Gastroesophageal sphincter (tissue), 4 donors: ENCODE measurements at regions not wholly inside any gene's neighbourhood (a gene's known extent, or its start where the extent isn't known, plus 50 kb on each side); places are given as distances from the start of the nearest gene placed in this dataset.
"Not testable (repeated sequence)": the region's sequence is repeated elsewhere in the genome, so short reads cannot be mapped to it uniquely, and the experiment has no call there.

ENCODE experiments used
- ATAC-seq: fragments of 150-250 bp; one replicate; pipeline ENCODE4 v1.9.1; 2016; ENCODE audit warnings: mild to moderate bottlenecking, moderate library complexity
- H3K27ac ChIP-seq, 4 donors: fragments of 200-600 bp; sonication (generic) in 3 of 4; 1 replicate in 3 of 4; 2 replicates in 1 of 4; pipeline ENCODE4 v1.5.1; 2016 to 2019
- H3K27me3 ChIP-seq: fragments of 200-600 bp; sonication (generic); one replicate; pipeline ENCODE4 v1.5.1; 2019
- H3K36me3 ChIP-seq, 2 donors: fragments of 200-600 bp; sonication (generic); one replicate each; pipeline ENCODE4 v1.5.1; 2019; ENCODE audit warnings: control low read depth in 1 of 2
- H3K4me1 ChIP-seq, 3 donors: fragments of 200-600 bp; sonication (generic); 1 replicate in 2 of 3; 2 replicates in 1 of 3; pipeline ENCODE4 v1.5.1; 2016 to 2019; ENCODE audit warnings: control low read depth in 2 of 3
- H3K4me3 ChIP-seq, 2 donors: fragments of 200-600 bp; sonication (generic); one replicate each; pipeline ENCODE4 v1.5.1; 2019; ENCODE audit warnings: mild to moderate bottlenecking in 1 of 2, moderate library complexity in 1 of 2
- H3K9me3 ChIP-seq, 3 donors: fragments of 200-600 bp; sonication (generic); one replicate each; pipeline ENCODE4 v1.5.1; 2017 to 2019; ENCODE audit warnings: control low read depth in 2 of 3
- EP300 ChIP-seq: sonication (generic); formaldehyde crosslinking; IDR thresholded peaks from one replicate; pipeline ENCODE4 v1.6.1; 2017; ENCODE audit warnings: antibody characterized with exemption, mild to moderate bottlenecking
- POLR2A ChIP-seq, 2 donors: fragments of 450-650 bp; IDR thresholded peaks; one replicate each; pipeline ENCODE4 v1.6.1; 2017; ENCODE audit warnings: antibody characterized with exemption in 2 of 2, mild to moderate bottlenecking in 2 of 2, moderate library complexity in 1 of 2
- POLR2AphosphoS5 ChIP-seq: sonication (generic); formaldehyde crosslinking; IDR thresholded peaks from one replicate; pipeline ENCODE4 v1.6.1; 2017; ENCODE audit warnings: antibody characterized with exemption
- WGBS, 2 donors: methylation state at CpG; one replicate each; pipeline ENCODE4 v1.1.5; 2018; ENCODE audit warnings: low coverage in 1 of 2; 5-methylcytosine and 5-hydroxymethylcytosine counted together
- TF ChIP-seq, protein P1 (sequence below), 4 experiments: fragments of 200-600 bp in 2 of 4; fragments of 450-650 bp in 2 of 4; sonication (generic) in 1 of 4; IDR thresholded peaks; one replicate each; pipeline ENCODE4 v1.5.1; 2017 to 2019; ENCODE audit warnings: antibody characterized with exemption in 4 of 4, mild to moderate bottlenecking in 2 of 4, moderate library complexity in 2 of 4

DNA sequence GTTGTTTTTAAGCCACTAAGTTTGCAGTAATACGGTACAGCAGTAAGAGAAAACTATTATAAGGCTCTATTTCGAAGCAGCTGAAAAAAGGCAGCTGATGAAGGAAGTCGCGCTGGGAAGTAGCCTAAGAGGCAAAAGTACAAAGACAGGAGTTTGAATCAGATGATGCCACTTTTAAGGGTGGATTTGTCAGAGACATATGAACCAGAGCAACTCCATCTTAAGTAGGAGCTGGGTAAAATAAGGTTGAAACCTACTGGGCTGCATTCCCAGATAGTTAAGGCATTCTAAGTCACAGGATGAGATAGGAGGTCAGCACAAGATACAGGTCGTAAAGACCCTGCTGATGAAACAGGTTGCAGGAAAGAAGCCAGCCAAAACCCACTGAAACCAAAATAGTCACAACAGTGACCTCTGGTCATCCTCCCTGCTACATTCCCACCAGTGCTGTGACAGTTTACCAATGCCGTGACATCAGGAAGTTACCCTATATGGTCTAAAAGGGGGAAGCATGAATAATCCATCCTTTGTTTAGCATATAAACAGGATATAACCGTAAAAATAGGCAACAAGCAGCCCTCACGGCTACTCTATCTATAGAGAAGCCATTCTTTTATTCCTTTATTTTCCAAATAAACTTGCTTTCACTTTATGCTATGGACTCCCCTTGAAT is 91.8 kb upstream of the PRSS3 start:
- no peaks in the 10 kb centered on the region for H3K9me3 ChIP-seq
- H3K4me1 ChIP-seq = no peaks in the 10 kb centered on the region
- TF ChIP-seq POLR2A (IDR thresholded peaks at IDR 0.05) (no peak), EP300 (no peak), POLR2AphosphoS5 (no peak)
- TF ChIP-seq, protein P1, sequence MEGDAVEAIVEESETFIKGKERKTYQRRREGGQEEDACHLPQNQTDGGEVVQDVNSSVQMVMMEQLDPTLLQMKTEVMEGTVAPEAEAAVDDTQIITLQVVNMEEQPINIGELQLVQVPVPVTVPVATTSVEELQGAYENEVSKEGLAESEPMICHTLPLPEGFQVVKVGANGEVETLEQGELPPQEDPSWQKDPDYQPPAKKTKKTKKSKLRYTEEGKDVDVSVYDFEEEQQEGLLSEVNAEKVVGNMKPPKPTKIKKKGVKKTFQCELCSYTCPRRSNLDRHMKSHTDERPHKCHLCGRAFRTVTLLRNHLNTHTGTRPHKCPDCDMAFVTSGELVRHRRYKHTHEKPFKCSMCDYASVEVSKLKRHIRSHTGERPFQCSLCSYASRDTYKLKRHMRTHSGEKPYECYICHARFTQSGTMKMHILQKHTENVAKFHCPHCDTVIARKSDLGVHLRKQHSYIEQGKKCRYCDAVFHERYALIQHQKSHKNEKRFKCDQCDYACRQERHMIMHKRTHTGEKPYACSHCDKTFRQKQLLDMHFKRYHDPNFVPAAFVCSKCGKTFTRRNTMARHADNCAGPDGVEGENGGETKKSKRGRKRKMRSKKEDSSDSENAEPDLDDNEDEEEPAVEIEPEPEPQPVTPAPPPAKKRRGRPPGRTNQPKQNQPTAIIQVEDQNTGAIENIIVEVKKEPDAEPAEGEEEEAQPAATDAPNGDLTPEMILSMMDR (IDR thresholded peaks at IDR 0.05) = no peak
- no peak overlapping the region for H3K4me3 ChIP-seq
- WGBS, 2 donors = 71 to 81% methylated on average over 6 to 8 of the region's 8 CpGs
- no peaks in the 10 kb centered on the region for H3K27me3 ChIP-seq
- H3K36me3 ChIP-seq = no peaks in the 10 kb centered on the region
- no peak overlapping the region for H3K27ac ChIP-seq
- no peak for ATAC-seq

DNA sequence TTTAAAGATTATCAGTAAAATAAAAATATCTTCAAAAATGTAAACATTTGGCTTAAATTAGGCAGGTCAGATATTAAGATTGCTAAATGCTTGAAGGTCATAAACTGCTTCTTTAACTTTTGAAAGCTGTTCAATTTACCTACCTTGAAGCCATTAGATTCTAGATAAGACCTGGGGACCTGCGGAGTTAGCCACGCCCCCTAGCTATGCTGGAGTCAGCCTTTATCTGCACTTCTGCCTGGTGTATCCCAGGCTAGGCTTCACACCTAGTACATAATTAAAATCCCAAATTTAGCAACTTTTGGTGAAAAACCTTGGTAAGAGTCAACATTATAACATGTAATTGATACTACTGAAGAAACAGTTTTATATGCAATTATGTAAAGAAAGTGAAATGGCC is 89.9 kb upstream of the PRSS3 start:
- not testable (repeated sequence) for ATAC-seq
- 36 to 78% methylated on average over 2 of the region's 2 CpGs for WGBS, 2 donors

DNA sequence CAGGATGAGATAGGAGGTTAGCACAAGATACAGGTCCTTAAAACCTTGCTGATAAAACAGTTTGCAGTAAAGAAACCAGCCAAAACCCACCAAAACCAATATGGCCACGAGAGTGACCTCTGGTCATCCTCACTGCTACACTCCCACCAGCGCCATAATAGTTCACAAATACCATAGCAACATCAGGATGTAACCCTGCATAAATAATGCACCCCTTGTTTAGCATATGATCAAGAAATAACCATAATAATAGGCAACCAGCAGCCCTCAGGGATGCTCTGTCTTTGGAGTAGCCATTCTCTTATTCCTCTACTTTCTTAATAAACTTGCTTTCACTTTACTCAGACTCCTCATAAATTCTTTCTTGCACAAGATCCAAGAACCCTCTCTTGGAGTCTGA is 86.9 kb upstream of the PRSS3 start:
- 79 to 86% methylated on average over 2 of the region's 2 CpGs for WGBS, 2 donors
- no peak overlapping the region for H3K4me3 ChIP-seq
- ATAC-seq = no peak
- H3K4me1 ChIP-seq = no peaks in the 10 kb centered on the region
- no peaks in the 10 kb centered on the region for H3K9me3 ChIP-seq
- TF ChIP-seq EP300 (no peak), POLR2AphosphoS5 (no peak), POLR2A (IDR thresholded peaks at IDR 0.05) (no peak)
- TF ChIP-seq, protein P1 (IDR thresholded peaks at IDR 0.05) = no peak
- no peaks in the 10 kb centered on the region for H3K36me3 ChIP-seq
- H3K27ac ChIP-seq = no peak overlapping the region
- peaks cover 8% of the 10 kb centered on the region for H3K27me3 ChIP-seq

More for the DNA sequence above, 89.9 kb upstream of the PRSS3 start:
- not testable (repeated sequence) for H3K4me1 ChIP-seq, H3K4me3 ChIP-seq, H3K27me3 ChIP-seq, H3K36me3 ChIP-seq, H3K27ac ChIP-seq, H3K9me3 ChIP-seq

DNA sequence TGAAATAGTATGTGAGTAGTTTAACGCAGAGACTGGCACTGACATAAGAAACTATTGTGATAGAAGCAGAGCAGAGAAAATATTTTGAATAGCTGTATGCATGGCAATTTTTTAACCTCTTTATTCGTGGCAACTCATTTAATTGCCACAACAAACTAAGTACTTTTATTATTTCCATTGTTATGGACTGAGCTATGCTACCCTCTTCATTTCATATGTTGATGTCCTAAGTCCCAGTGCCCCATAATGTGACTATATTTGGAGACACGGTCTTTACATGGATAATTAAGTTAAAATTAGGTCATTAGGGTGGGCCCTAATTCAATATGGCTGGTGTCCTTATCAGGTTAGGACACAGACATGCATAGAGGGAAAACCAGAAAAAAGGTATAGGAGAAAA is 86.1 kb upstream of the PRSS3 start:
- Histone ChIP-seq H3K36me3 (no peaks in the 10 kb centered on the region), H3K27ac (no peak overlapping the region), H3K4me3 (no peak overlapping the region), H3K4me1 (no peaks in the 10 kb centered on the region), H3K27me3 (peaks cover 8% of the 10 kb centered on the region), H3K9me3 (no peaks in the 10 kb centered on the region)
- TF ChIP-seq POLR2A (IDR thresholded peaks at IDR 0.05) = no peak
- no peak for TF ChIP-seq POLR2AphosphoS5
- no peak for TF ChIP-seq EP300
- 74 to 81% methylated on average over 3 of the region's 3 CpGs for WGBS, 2 donors
- ATAC-seq = no peak

DNA sequence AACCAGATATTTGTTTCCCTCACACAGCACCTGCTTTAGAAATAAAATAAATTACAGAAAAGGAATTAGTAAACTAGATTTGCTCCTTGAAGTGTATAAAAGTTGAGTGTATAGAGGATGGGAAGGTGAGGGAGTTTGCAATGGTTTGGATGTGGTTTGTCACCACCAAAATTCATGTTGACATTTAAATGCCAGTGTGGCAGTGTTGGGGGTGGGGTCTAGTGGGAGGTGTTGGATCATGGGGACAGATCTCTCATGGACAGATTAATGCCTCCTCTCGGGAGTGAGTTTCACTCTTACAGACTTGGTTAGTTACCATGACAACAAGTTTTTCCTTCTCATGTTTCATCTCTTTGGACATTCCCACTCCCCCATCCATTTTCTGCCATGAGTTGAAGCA is 83.9 kb upstream of the PRSS3 start:
- not testable (repeated sequence) for H3K27ac ChIP-seq, H3K4me3 ChIP-seq, ATAC-seq, H3K36me3 ChIP-seq, H3K4me1 ChIP-seq, H3K9me3 ChIP-seq
- peaks cover 16% of the 10 kb centered on the region for H3K27me3 ChIP-seq
- 22% methylated on average over 1 of the region's 1 CpG for WGBS, 2 donors

DNA sequence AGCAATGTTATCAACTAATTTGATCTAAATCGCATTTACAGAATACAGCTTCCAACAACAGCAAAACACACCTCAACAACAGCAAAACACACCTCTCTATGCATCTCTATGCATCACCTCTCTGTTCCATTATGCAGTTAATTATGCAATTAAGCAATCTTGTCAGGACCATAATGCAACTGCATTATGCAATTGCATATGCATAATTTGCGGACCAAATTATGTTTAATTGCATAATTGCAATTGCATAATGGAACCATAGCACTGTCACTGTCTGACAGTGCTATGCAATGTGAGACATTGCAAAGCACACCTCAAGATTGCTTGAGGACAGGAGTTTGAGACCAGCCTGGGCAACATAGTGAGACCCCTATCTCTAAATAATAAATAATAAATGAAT is 80.4 kb upstream of the PRSS3 start:
- Histone ChIP-seq H3K4me1 (peaks cover 0 to 15% (median 0%) of the 10 kb centered on the region in 3 donors), H3K4me3 (no peak overlapping the region), H3K27me3 (peaks cover 16% of the 10 kb centered on the region), H3K36me3 (no peaks in the 10 kb centered on the region), H3K27ac (no peak overlapping the region), H3K9me3 (no peaks in the 10 kb centered on the region)
- TF ChIP-seq EP300 = no peak
- no peak for TF ChIP-seq POLR2A (IDR thresholded peaks at IDR 0.05)
- TF ChIP-seq, protein P1 (IDR thresholded peaks at IDR 0.05) = no peak
- no peak for TF ChIP-seq POLR2AphosphoS5
- 85 to 88% methylated on average over 2 of the region's 2 CpGs for WGBS, 2 donors
- ATAC-seq = no peak
